ENCODE measurements at regions not wholly inside any gene's neighbourhood (a gene's known extent, or its start where the extent isn't known, plus 50 kb on each side); places are given as distances from the start of the nearest gene placed in this dataset.
"Not testable (repeated sequence)": the region's sequence is repeated elsewhere in the genome, so short reads cannot be mapped to it uniquely, and the experiment has no call there.

DNA sequence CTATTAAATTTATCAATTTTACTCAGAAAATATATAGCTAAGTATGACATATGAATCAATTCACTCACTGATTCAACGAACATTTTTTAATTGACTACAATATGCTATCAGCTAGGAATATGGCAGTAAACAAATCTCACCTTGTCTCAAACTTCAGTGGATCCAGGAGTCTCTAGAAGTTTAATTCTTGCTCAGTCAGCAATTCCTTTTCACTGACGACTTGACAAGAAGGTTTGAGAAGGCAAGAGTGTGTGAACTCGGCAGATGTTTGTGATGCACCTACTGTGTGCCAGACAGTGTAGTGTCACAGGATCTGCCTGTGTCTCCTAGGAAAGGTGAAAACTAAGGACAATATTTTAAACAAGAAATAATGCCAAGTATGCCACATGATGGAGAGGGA is 4175.7 kb upstream of the OR11H1 start:
- not testable (repeated sequence) for DNase-seq (ENCODE audit: low read depth in 2 of 2)

DNA sequence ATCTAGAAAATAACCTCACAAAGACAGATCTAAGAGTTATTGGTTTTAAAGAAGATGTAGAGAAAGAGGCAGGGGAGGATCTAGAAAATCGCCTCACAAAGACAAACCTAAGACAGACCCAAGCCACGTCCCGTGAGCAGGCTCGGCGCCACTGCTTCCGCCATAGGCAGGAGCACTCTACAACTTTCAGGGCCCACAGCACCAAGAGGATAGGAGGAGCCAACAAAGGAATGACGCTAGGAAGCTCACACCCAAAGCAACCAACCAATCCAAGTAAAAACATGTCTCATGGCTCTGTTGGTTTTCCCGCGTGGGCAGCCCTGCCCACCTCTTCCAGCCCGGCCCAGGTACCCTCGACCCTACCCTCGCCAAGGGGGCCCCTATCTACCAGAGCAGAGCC is 4167.4 kb upstream of the OR11H1 start:
- DNase-seq (ENCODE audit: low read depth in 2 of 2), result no peak

DNA sequence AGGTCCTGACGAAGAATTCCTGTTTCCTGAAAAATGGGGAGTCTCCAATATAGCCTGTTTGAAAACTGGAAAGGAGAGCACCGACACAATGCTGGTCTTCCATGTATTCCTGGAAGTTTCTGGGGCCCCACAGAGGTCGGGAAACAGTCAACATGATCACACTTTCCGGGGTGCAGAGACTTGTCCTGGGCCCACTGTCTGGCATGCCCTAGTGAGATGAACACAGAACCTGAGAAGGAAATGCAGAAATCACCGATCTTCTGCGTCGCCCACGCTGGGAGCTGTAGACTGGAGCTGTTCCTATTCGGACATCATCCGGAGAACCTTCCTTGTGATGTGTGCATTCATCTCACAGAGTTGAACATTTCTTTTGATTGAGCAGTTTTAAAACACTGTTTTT is 4166.5 kb upstream of the OR11H1 start:
- DNase-seq (ENCODE audit: low read depth in 2 of 2), result not testable (repeated sequence)

DNA sequence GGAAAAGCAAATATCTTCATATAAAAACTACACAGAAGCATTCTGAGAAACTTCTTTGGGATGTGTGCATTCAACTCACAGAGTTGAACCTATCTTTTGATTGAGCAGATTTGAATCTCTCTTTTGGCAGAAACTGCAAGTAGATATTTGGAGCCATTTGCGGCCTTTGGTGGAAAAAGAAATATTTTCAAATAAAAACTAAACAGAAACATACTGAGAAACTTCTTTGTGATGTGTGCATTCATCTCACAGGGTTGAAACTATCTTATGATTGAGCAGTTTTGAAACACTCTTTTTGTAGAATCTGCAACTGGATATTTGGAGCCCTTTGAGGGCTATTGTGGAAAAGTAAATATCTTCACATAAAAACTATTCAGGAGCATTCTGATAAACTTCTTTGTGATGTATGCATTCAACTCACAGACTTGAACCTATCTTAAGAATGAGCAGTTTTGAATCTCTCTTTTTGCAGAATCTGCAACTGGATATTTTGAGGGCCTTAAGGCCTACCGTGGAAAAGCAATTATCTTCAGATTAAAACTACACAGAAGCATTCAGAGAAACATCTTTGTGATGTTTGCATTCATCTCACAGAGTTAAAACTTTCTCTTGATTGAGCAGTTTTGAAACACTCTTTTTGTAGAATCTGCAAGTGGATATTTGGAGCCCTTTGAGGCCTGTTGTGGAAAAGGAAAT is 4158.2 kb upstream of the OR11H1 start:
- not testable (repeated sequence) for DNase-seq (ENCODE audit: low read depth in 2 of 2)

DNA sequence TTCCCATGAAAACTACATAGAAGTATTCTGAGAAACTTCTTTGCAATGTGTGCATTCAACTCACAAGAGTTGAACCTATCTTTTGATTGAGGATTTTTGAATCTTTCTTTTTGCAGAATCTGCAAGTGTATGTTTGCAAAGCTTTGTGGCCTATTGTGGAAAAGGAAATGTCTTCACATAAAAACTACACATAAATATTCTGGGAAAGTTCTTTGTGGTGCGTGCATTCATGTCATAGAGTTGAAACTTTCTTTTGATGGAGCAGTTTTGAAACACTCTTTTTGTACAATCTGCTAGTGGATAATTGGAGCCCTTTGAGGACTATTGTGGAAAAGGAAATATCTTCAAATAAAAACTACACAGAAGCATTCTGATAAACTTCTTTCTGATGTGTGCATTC is 4157.7 kb upstream of the OR11H1 start:
- DNase-seq (ENCODE audit: low read depth in 2 of 2), result not testable (repeated sequence)

All from activated CD4-positive, alpha-beta T cell treated with anti-CD3 and anti-CD28 coated beads for 24 hours (primary cell).